H9 (cell line): ENCODE measurements at regions not wholly inside any gene's neighbourhood (a gene's known extent, or its start where the extent isn't known, plus 50 kb on each side); places are given as distances from the start of the nearest gene placed in this dataset.

Experiments used
- DNase-seq: peaks from one replicate; pipeline ENCODE4 v3.0.0-alpha.2; 2017
- H2AFZ ChIP-seq: one replicate; pipeline ENCODE4 v1.6.1; 2013; ENCODE audit warnings: mild to moderate bottlenecking, low read length, control low read depth, moderate library complexity
- H2AK5ac ChIP-seq: 2 replicates; pipeline ENCODE4 v1.6.1; 2013; ENCODE audit warnings: low read length, control low read depth, mixed read lengths; ENCODE audit not compliant: insufficient read length
- H2BK120ac ChIP-seq: one replicate; pipeline ENCODE4 v1.6.1; 2013; ENCODE audit warnings: low read depth, mild to moderate bottlenecking, low read length, control low read depth, inconsistent platforms; ENCODE audit not compliant: poor library complexity, severe bottlenecking
- H2BK12ac ChIP-seq: 2 replicates; pipeline ENCODE4 v1.6.1; 2013; ENCODE audit warnings: low read length, control low read depth, mixed read lengths, low read depth; ENCODE audit not compliant: insufficient read length
- H2BK15ac ChIP-seq: 2 replicates; pipeline ENCODE4 v1.6.1; 2013; ENCODE audit warnings: low read depth, low read length, control low read depth
- H2BK20ac ChIP-seq: one replicate; pipeline ENCODE4 v1.6.1; 2013; ENCODE audit warnings: low read depth, mild to moderate bottlenecking, low read length, control low read depth, inconsistent platforms; ENCODE audit not compliant: poor library complexity, severe bottlenecking
- H2BK5ac ChIP-seq: 2 replicates; pipeline ENCODE4 v1.6.1; 2013; ENCODE audit warnings: low read length, control low read depth, mixed read lengths; ENCODE audit not compliant: insufficient read length
- H3K14ac ChIP-seq: 2 replicates; pipeline ENCODE4 v1.6.1; 2013; ENCODE audit warnings: low read length, control low read depth; ENCODE audit not compliant: insufficient read depth
- H3K18ac ChIP-seq: 2 replicates; pipeline ENCODE4 v1.6.1; 2013; ENCODE audit warnings: low read depth, mild to moderate bottlenecking, mixed read lengths, low read length, control low read depth; ENCODE audit not compliant: insufficient read length
- H3K23ac ChIP-seq: 2 replicates; pipeline ENCODE4 v1.6.1; 2013; ENCODE audit warnings: low read length, control low read depth, mixed read lengths, low read depth; ENCODE audit not compliant: insufficient read length
- H3K23me2 ChIP-seq: 2 replicates; pipeline ENCODE4 v1.6.1; 2013; ENCODE audit warnings: low read depth, mild to moderate bottlenecking, mixed read lengths, low read length, control low read depth; ENCODE audit not compliant: insufficient read length, poor library complexity, severe bottlenecking
- H3K27ac ChIP-seq: 2 replicates; pipeline ENCODE4 v1.5.1; 2013; ENCODE audit warnings: low read length, control low read depth, mixed read lengths, low read depth; ENCODE audit not compliant: insufficient read length
- H3K27me3 ChIP-seq: 2 replicates; pipeline ENCODE4 v1.6.1; 2013; ENCODE audit warnings: low read length, control low read depth, inconsistent platforms; ENCODE audit not compliant: insufficient read depth
- H3K4ac ChIP-seq: 2 replicates; pipeline ENCODE4 v1.6.1; 2013; ENCODE audit warnings: low read depth, mild to moderate bottlenecking, control low read depth, inconsistent platforms, low read length, moderate library complexity
- H3K4me1 ChIP-seq: 2 replicates; pipeline ENCODE4 v1.6.1; 2013; ENCODE audit warnings: low read length, control low read depth, inconsistent platforms; ENCODE audit not compliant: insufficient read depth
- H3K4me2 ChIP-seq: 2 replicates; pipeline ENCODE4 v1.6.1; 2013; ENCODE audit warnings: low read length, control low read depth, mixed read lengths; ENCODE audit not compliant: insufficient read length, insufficient read depth
- H3K56ac ChIP-seq: 2 replicates; pipeline ENCODE4 v1.6.1; 2013; ENCODE audit warnings: low read depth, mild to moderate bottlenecking, mixed read lengths, low read length, control low read depth; ENCODE audit not compliant: insufficient read length
- H3K79me1 ChIP-seq: 2 replicates; pipeline ENCODE4 v1.6.1; 2013; ENCODE audit warnings: low read depth, mild to moderate bottlenecking, moderate library complexity, low read length, control low read depth, inconsistent platforms; ENCODE audit not compliant: insufficient read depth, poor library complexity, severe bottlenecking
- H3K79me2 ChIP-seq: 2 replicates; pipeline ENCODE4 v1.6.1; 2013; ENCODE audit warnings: low read length, control low read depth, inconsistent platforms; ENCODE audit not compliant: insufficient read depth
- H3K9ac ChIP-seq: 2 replicates; pipeline ENCODE4 v1.6.1; 2013; ENCODE audit warnings: low read length, control low read depth, mixed read lengths; ENCODE audit not compliant: insufficient read length; ENCODE audit errors: extremely low read depth
- H3K9me3 ChIP-seq: one replicate; pipeline ENCODE4 v1.6.1; 2013; ENCODE audit warnings: low read depth, low read length, inconsistent platforms; ENCODE audit not compliant: control insufficient read depth
- H3T11ph ChIP-seq: one replicate; pipeline ENCODE4 v1.6.1; 2013; ENCODE audit warnings: mild to moderate bottlenecking, low read length, control low read depth, inconsistent platforms
- H4K20me1 ChIP-seq: one replicate; pipeline ENCODE4 v1.6.1; 2013; ENCODE audit not compliant: control insufficient read depth, insufficient read length, insufficient read depth
- H4K5ac ChIP-seq: 2 replicates; pipeline ENCODE4 v1.6.1; 2013; ENCODE audit warnings: low read depth, mild to moderate bottlenecking, mixed read lengths, low read length, control low read depth; ENCODE audit not compliant: insufficient read length
- H4K8ac ChIP-seq: replicated peaks from 2 replicates; pipeline ENCODE4 v1.6.1; 2013; ENCODE audit warnings: low read length, control low read depth, mixed read lengths, low read depth; ENCODE audit not compliant: insufficient read length
- H4K91ac ChIP-seq: 2 replicates; pipeline ENCODE4 v1.6.1; 2013; ENCODE audit warnings: low read depth, mild to moderate bottlenecking, moderate library complexity, mixed read lengths, low read length, control low read depth; ENCODE audit not compliant: insufficient read length
- H3K27ac Mint-ChIP-seq, 3 experiments: 2 replicates in 2 of 3; 3 replicates in 1 of 3; pipeline ENCODE4 v1.8.0; 2020 to 2021; ENCODE audit warnings: mixed read lengths in 3 of 3, mild to moderate bottlenecking in 1 of 3, moderate library complexity in 1 of 3
- H3K27me3 Mint-ChIP-seq: 2 replicates; pipeline ENCODE4 v1.8.0; 2021; ENCODE audit warnings: low read depth, mild to moderate bottlenecking, moderate library complexity, mixed read lengths
- H3K36me3 Mint-ChIP-seq, 3 experiments: 2 replicates in 2 of 3; 3 replicates in 1 of 3; pipeline ENCODE4 v1.8.0; 2020 to 2021; ENCODE audit warnings: low read depth in 3 of 3, mixed read lengths in 3 of 3; ENCODE audit not compliant: insufficient read depth in 1 of 3
- H3K4me1 Mint-ChIP-seq, 2 experiments: 2 replicates each; pipeline ENCODE4 v1.8.0; 2020; ENCODE audit warnings: mixed read lengths in 2 of 2
- H3K4me3 Mint-ChIP-seq, 2 experiments: 2 replicates in 1 of 2; 3 replicates in 1 of 2; pipeline ENCODE4 v1.8.0; 2020 to 2021; ENCODE audit warnings: mild to moderate bottlenecking in 2 of 2, mixed read lengths in 2 of 2, moderate library complexity in 1 of 2
- H3K9me3 Mint-ChIP-seq, 2 experiments: 2 replicates in 1 of 2; 3 replicates in 1 of 2; pipeline ENCODE4 v1.8.0; 2020; ENCODE audit warnings: mild to moderate bottlenecking in 2 of 2, mixed read lengths in 2 of 2, moderate library complexity in 1 of 2
- CTCF ChIP-seq: fragments of 200-600 bp; sonication (generic); conservative IDR thresholded peaks from 3 replicates; pipeline ENCODE4 v1.8.0; 2021; ENCODE audit warnings: antibody characterized with exemption, mild to moderate bottlenecking
- WGBS: extraction: QIAGEN DNeasy Blood & Tissue Kit; methylation state at CpG from one replicate; pipeline ENCODE4 v1.1.7; 2013; ENCODE audit warnings: missing lambda C conversion rate, low lambda C conversion rate, mixed read lengths; ENCODE audit not compliant: insufficient read length; ENCODE audit errors: extremely low coverage; 5-methylcytosine and 5-hydroxymethylcytosine counted together

GRCh38 chrX:142446349-142446748 is 241.3 kb upstream of the MAGEC2 start:
- H3K18ac ChIP-seq: no peak overlapping the region
- no peaks in the 10 kb centered on the region for H3K9me3 ChIP-seq
- Mint-ChIP-seq H3K27me3 (no peaks in the 10 kb centered on the region), H3K9me3 (peaks cover 49 to 52% of the 10 kb centered on the region in 2 experiments), H3K27ac (no peak overlapping the region), H3K4me3 (no peak overlapping the region), H3K36me3 (peaks cover 0 to 5% (median 1%) of the 10 kb centered on the region in 3 experiments; a peak in 3 of 7 replicates), H3K4me1 (no peaks in the 10 kb centered on the region)
- no CpG with 5 or more reads among the region's 3 CpGs for WGBS
- no peak overlapping the region for H3K56ac ChIP-seq
- no peak overlapping the region for H2BK15ac ChIP-seq
- DNase-seq: no peak
- H3K27me3 ChIP-seq: no peaks in the 10 kb centered on the region
- no peak overlapping the region for H2AK5ac ChIP-seq
- H2BK5ac ChIP-seq: no peak overlapping the region
- no peak overlapping the region for H3K23ac ChIP-seq
- no peak overlapping the region for H4K5ac ChIP-seq
- no peaks in the 10 kb centered on the region for H3K23me2 ChIP-seq
- no peak overlapping the region for H2AFZ ChIP-seq
- H3K4me2 ChIP-seq: no peak overlapping the region
- no peak overlapping the region for H4K8ac ChIP-seq
- no peak overlapping the region for H3K14ac ChIP-seq
- no peaks in the 10 kb centered on the region for H3K79me1 ChIP-seq
- no peak overlapping the region for H3T11ph ChIP-seq
- H4K20me1 ChIP-seq: no peaks in the 10 kb centered on the region
- H4K91ac ChIP-seq: no peak overlapping the region
- no peak overlapping the region for H2BK20ac ChIP-seq
- no peak overlapping the region for H3K9ac ChIP-seq
- H3K79me2 ChIP-seq: no peaks in the 10 kb centered on the region
- no peak overlapping the region for H3K27ac ChIP-seq
- no peak overlapping the region for H2BK12ac ChIP-seq
- H3K4me1 ChIP-seq: no peaks in the 10 kb centered on the region
- TF ChIP-seq CTCF: no peak
- no peak overlapping the region for H3K4ac ChIP-seq
- no peak overlapping the region for H2BK120ac ChIP-seq
